ENCODE measurements at regions not wholly inside any gene's neighbourhood (a gene's known extent, or its start where the extent isn't known, plus 50 kb on each side); places are given as distances from the start of the nearest gene placed in this dataset.

GRCh38 chr12:25001311-25001710 lies 52.4 kb upstream of the BCAT1 start:
- TF ChIP-seq CTCF (IDR thresholded peaks at IDR 0.05): no peak
- TF ChIP-seq EZH2 (IDR thresholded peaks at IDR 0.05; ENCODE audit: borderline replicate concordance, insufficient read depth, low read depth, low read length, poor library complexity, severe bottlenecking): no peak

Data from B cell (primary cell).